ENCODE measurements at regions not wholly inside any gene's neighbourhood (a gene's known extent, or its start where the extent isn't known, plus 50 kb on each side); places are given as distances from the start of the nearest gene placed in this dataset.
"Not testable (repeated sequence)": the region's sequence is repeated elsewhere in the genome, so short reads cannot be mapped to it uniquely, and the experiment has no call there.

DNA sequence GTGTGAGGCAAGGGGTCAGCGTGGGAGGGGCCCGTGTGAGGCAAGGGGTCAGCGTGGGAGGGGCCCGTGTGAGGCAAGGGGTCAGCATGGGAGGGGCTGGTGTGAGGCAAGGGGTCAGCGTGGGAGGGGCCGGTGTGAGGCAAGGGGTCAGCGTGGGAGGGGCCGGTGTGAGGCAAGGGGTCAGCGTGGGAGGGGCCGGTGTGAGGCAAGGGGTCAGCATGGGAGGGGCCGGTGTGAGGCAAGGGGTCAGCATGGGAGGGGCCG lies 119.2 kb downstream of the SEPTIN14 start:
- DNase-seq (ENCODE audit: low read depth, low spot score); in situ Hi-C loops (cut with HindIII; ENCODE audit: low pct_unique_long_range_greater_than_20kb, low sequenced_read_pairs): not testable (repeated sequence)

DNA sequence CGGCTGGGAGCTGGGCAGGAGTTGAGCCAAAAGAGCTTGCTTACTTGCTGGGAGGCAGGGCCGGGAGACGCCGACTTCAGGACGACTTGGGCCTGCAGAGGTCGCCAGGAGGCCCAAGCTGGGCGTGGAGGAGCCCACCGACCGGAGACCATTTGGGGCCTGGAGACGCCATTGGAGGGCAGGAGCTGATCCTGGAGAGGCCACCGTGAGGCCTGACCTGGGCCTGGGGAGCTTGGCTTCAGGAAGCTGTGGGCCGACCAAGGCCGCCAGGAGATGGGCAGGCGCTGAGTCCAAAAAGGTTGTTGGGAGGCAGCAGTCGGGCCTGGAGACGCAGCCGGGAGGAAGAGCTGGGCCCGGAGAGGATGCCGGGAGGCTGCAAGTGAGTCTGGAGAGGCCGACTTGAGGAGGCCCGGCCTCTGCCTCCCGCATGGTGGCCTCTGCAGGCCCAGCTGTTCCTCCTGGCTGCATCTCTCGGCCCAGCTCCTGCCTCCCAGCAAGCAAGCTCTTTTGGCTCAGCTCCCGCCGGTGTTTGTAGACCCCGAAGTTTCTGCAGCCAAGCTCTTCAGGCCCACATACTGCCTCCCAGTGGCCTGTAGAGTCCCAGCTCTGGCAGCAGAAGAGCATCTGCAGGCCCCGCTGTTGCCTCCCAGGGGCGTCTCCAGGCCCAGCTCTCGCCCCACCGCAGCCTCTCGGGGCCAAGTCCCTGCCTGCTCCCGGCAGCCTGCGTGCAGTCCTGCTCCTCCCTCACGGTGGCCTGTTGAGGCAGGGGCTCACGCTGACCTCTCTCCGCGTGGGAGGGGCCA lies 119.7 kb downstream of the SEPTIN14 start:
- in situ Hi-C loops (cut with HindIII; ENCODE audit: low pct_unique_long_range_greater_than_20kb, low sequenced_read_pairs); DNase-seq (ENCODE audit: low read depth, low spot score): not testable (repeated sequence)

DNA sequence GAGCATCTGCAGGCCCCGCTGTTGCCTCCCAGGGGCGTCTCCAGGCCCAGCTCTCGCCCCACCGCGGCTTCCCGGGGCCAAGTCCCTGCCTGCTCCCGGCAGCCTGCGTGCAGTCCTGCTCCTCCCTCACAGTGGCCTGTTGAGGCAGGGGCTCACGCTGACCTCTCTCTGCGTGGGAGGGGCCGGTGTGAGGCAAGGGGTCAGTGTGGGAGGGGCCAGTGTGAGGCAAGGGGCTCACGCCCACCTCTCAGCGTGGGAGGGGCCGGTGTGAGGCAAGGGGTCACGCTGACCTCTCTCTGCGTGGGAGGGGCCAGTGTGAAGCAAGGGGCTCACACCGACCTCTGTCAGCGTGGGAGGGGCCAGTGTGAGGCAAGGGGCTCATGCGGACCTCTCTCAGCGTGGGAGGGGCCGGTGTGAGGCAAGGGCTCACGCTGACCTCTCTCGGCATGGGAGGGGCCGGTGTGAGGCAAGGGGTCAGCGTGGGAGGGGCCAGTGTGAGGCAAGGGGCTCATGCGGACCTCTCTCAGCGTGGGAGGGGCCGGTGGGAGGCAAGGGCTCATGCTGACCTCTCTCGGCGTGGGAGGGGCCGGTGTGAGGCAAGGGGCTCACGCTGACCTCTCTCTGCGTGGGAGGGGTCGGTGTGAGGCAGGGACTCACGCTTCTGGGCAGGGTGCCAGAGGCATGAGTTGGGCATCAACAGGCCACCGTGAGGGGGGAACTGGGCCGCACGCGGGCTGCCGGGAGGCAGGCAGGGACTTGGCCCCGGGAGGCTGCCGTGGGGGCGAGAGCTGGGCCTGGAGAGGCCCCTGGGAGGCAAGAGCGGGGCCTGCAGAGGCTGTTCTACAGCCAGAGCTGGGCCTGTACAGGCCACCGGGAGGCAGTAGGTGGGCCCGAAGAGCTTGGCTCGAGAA lies 120.6 kb downstream of the SEPTIN14 start:
- in situ Hi-C loops (cut with HindIII; ENCODE audit: low pct_unique_long_range_greater_than_20kb, low sequenced_read_pairs) = not testable (repeated sequence)

DNA sequence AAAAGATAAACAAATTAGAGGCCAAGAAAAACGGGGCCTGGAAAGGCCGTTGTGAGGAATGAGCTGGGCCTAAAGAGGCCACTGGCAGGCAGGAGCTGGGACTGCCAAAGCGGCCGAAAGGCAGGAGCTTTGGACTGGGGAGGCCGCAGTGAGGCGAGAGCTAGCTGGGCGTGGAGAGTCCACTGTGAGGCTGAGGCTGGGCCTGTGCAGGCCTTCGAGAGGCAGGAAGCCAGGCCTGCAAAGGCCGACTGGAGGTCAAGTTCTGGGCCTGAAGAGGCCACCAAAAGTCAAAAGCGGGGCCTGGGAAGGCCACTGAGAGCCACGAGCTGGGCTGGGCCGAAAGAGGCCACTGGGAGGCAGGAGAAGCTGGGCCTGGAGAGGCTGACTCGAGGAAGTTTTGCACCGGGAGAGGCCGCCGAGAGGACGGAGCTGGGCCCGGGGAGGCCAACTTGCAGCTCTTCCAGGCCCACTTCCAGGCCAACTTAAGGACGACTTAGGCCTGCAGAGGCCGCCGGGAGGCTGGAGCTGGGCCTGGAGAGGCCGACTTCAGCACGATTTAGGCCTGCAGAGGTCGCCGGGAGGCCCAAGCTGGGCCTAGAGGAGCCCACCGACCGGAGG lies 121.8 kb downstream of the SEPTIN14 start:
- DNase-seq (ENCODE audit: low read depth, low spot score); in situ Hi-C loops (cut with HindIII; ENCODE audit: low pct_unique_long_range_greater_than_20kb, low sequenced_read_pairs): not testable (repeated sequence)

More for the DNA sequence above, 120.6 kb downstream of the SEPTIN14 start:
- DNase-seq (ENCODE audit: low read depth, low spot score) = not testable (repeated sequence)

DNA sequence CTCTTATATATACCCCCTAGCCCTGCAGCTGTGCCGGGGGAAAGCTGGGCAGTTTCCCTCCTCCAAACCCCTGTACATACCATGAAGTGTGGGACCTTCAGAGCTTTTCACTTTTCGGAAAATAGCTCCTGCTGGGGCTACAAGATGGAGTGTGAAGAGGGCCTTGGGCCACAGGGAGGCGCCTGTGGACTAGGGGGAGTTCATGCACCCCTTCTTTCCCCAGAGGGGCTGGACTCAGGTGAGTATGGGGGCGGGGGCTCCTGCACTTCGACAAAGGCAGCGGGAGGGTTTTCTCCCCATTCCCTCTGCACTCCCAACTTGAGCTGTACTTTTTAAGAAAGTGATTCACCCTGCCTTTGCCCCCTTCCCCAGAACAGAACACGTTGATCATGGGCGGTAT lies 122.5 kb downstream of the SEPTIN14 start:
- in situ Hi-C loops (cut with HindIII; ENCODE audit: low pct_unique_long_range_greater_than_20kb, low sequenced_read_pairs); DNase-seq (ENCODE audit: low read depth, low spot score): not testable (repeated sequence)

DNA sequence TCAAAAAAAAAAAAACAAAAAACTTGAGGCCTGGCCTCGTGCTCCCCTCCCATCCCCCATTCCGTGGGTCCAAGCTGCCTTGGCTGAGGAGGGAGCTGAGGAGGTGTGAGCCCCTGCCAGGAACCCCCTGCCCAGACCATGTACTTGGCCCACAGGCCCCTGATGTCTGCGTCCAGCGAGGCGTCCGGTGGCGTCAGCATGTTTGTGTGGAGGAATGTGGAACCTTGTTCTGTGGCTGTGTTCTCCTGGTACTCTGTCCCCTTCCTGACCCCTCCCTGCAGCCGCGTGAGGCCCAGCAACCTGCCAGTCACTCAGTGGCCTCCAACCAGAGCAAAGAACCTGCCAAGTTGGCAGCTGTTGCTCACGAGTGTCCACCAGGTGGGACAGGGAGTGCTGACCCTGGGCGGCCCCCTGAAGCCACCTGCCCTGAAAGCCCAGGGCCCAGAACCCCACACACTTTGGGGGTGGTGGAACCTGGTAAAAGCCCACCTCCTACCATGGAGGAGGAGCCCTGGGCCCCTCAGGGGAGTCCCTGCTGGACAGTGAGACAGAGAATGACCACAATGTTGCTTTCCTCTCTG lies 125.8 kb downstream of the SEPTIN14 start:
- in situ Hi-C loops (cut with HindIII; ENCODE audit: low pct_unique_long_range_greater_than_20kb, low sequenced_read_pairs); DNase-seq (ENCODE audit: low read depth, low spot score): not testable (repeated sequence)

DNA sequence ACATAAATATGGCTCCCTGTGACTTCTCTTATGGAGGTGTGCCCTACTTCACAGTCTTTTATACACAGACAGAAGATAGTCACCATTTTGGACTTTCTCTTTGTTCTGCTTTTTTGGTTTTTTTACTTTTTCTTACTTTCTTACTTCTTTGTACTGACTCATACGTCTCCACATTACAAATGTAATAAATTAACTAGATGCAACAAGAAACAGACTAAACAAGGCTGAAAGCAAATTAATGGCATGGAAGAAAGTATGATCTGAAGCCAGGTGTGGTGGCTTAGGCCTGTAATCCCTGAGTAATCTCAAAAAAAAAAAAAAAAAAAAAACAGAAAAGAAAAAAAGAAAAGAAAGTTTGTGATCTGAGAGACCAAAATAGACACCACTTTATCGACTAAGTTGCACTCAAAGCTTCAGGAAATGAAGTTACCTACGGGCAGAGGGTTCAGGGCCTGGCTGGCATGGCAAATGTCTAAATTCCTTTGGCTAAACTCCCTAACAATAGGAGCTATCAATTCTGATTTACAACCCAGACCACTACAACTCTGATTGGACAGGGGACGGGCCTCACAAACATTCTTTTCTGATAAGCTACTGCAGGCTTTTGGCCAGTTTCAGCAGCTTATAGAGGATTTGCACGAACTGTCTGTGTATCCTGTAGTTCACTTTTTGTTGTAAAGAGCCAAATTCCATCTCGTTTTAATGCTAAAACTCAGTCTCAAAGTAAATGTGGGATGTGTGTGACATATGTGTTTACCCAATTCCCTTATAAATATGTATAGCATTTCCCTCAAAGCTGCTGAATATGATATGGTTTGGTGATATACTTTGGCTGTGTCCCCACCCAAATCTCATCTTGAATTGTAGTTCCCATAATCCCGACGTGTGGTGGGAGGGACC lies 129.1 kb downstream of the SEPTIN14 start:
- DNase-seq (ENCODE audit: low read depth, low spot score) = no peak
- in situ Hi-C loops (cut with HindIII; ENCODE audit: low pct_unique_long_range_greater_than_20kb, low sequenced_read_pairs) = no loop called here

DNA sequence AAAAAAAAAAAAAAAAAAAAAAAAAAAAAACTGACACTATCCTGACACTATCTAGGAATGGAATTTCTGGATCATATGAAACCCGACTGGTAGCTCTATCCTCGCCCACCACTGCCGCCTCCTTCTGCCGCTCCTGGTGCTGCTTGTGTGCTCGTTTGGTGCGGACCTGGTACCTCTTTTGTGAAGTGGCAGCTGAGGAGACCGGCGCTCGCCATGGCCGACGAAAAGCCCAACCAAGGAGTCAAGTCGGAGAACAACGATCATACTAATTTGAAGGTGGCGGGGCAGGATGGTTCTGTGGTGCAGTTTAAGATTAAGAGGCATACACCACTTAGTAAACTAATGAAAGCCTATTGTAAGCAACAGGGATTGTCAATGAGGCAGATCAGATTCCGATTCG lies 130.6 kb downstream of the SEPTIN14 start:
- no peak for DNase-seq (ENCODE audit: low read depth, low spot score)
- in situ Hi-C loops (cut with HindIII; ENCODE audit: low pct_unique_long_range_greater_than_20kb, low sequenced_read_pairs) = no loop called here

GRCh38 chr7:55730197-55730596 lies 132.4 kb downstream of the SEPTIN14 start:
- DNase-seq (ENCODE audit: low read depth, low spot score) = no peak
- in situ Hi-C loops (cut with HindIII; ENCODE audit: low pct_unique_long_range_greater_than_20kb, low sequenced_read_pairs) = no loop called here

- DNase-seq (ENCODE audit: low read depth, low spot score) = no peak
- in situ Hi-C loops (cut with HindIII; ENCODE audit: low pct_unique_long_range_greater_than_20kb, low sequenced_read_pairs) = no loop called here
Observed at GRCh38 chr7:55723621-55723941, 139.0 kb downstream of the SEPTIN14 start.

- DNase-seq (ENCODE audit: low read depth, low spot score); in situ Hi-C loops (cut with HindIII; ENCODE audit: low pct_unique_long_range_greater_than_20kb, low sequenced_read_pairs): not testable (repeated sequence)
Observed at GRCh38 chr7:55722874-55723620, 139.5 kb downstream of the SEPTIN14 start.

- in situ Hi-C loops (cut with HindIII; ENCODE audit: low pct_unique_long_range_greater_than_20kb, low sequenced_read_pairs); DNase-seq (ENCODE audit: low read depth, low spot score): not testable (repeated sequence)
Observed at GRCh38 chr7:55721004-55721403, 141.5 kb downstream of the SEPTIN14 start.

DNA sequence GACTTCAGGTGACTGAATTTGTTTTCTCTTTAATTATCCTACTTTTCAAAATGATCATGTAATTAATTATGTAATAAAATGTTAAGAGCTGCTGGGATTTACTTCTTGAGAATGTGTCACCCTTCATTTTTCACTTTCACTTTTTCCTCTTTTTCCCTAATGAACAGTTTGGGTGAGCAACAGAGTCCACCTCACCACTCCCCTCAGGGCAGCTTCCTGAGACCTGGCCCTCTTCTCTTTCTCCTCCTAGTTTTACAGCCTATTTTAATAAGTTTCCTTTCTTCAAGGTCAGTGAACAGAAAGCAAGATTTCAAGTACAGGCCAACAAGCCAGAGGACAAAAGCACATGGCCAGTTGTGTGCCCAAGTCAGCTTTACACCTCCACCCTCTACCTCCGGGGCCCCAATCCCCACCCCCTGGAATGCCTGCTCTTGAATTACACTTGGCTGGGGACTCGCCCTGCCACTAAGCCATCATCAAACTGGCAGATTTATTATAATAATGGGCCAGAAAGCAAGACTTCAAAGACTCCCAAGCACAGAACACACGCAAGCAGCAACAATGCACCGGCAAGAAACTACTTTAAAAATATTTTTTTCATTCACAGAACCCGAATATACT lies 143.1 kb upstream of the VOPP1 start:
- DNase-seq (ENCODE audit: low read depth, low spot score); in situ Hi-C loops (cut with HindIII; ENCODE audit: low pct_unique_long_range_greater_than_20kb, low sequenced_read_pairs): not testable (repeated sequence)

DNA sequence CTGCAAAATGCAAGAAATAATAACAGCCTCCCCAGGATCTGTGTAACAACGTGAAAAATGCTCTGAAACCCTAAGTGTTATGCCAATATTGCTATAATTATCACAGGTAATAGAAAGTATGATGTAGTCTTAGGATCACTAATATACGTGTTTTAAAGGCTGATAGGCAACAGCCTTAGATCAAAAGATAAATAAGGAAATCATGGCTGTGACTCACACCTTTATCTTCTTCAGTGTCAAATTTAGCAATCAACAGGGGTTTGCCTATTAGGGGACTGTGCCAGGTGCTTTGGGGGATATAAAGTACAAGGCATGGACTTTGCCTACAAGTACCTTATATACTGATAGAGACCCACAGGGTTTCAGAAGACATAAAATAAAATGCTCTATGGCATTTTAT lies 142.1 kb upstream of the VOPP1 start:
- in situ Hi-C loops (cut with HindIII; ENCODE audit: low pct_unique_long_range_greater_than_20kb, low sequenced_read_pairs); DNase-seq (ENCODE audit: low read depth, low spot score): not testable (repeated sequence)

GRCh38 chr7:55710312-55710711 lies 138.0 kb upstream of the VOPP1 start:
- in situ Hi-C loops (cut with HindIII; ENCODE audit: low pct_unique_long_range_greater_than_20kb, low sequenced_read_pairs); DNase-seq (ENCODE audit: low read depth, low spot score): not testable (repeated sequence)

GRCh38 chr7:55708028-55708427 lies 135.7 kb upstream of the VOPP1 start:
- DNase-seq (ENCODE audit: low read depth, low spot score) = not testable (repeated sequence)

More at GRCh38 chr7:55708028-55708427, 135.7 kb upstream of the VOPP1 start:
- in situ Hi-C loops (cut with HindIII; ENCODE audit: low pct_unique_long_range_greater_than_20kb, low sequenced_read_pairs) = not testable (repeated sequence)

Data from SK-MEL-5 (cell line).